NB4 (cell line): ENCODE measurements at regions not wholly inside any gene's neighbourhood (a gene's known extent, or its start where the extent isn't known, plus 50 kb on each side); places are given as distances from the start of the nearest gene placed in this dataset.

Source experiments
- POLR2A ChIP-seq: IDR thresholded peaks from 2 replicates; pipeline ENCODE4 v1.6.1; 2011; ENCODE audit warnings: mild to moderate bottlenecking; ENCODE audit not compliant: insufficient read length; ENCODE audit errors: extremely low read depth
- TF ChIP-seq, protein P1 (sequence below): IDR thresholded peaks from one replicate; pipeline ENCODE4 v1.5.1; 2012; ENCODE audit warnings: low read depth, low read length

DNA sequence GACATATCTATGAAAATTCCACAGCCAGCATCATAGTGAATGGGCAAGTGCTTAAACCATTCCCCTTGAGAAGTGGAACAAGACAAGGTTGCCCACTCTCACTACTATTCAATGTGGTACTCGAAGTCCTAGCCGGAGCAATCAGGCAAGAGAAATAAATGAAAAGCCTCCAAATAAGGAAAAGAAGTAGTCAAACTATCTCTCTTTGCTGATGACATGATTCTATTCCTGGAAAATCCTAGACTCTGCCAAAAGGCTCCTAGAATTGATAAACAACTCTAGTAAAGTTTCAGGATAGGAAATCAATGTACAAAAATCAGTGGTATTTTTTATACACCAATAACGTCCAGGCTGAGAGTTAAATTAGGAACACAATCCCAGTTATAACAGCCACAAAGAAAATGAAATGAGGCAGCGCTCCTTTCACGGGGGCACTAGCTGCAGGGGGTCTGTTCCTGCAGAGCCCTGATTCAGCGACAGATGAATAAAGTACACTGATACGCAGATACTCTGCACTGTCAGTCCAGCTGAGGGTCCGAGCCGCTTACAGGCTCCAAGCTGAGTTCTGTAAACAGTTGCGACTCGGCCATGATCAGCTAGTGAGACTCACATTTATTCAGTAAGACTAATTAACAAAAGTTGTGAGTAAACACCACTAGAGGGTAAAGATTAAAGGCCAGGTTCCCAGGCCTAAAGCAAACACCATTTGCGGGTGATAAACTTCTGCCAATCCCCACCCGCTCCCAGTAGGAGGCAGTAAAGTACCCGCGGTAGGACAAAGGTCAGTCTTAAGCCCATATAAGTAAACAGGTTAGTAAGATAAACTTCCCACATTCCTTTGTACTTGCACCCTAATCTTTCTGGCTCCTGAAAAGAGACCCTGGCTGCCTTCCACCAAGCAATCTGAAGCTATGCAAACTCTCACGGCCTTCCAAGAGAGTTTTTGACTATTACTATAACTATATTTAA, 290.6 kb upstream of the GRID2 start:
- TF ChIP-seq, protein P1, sequence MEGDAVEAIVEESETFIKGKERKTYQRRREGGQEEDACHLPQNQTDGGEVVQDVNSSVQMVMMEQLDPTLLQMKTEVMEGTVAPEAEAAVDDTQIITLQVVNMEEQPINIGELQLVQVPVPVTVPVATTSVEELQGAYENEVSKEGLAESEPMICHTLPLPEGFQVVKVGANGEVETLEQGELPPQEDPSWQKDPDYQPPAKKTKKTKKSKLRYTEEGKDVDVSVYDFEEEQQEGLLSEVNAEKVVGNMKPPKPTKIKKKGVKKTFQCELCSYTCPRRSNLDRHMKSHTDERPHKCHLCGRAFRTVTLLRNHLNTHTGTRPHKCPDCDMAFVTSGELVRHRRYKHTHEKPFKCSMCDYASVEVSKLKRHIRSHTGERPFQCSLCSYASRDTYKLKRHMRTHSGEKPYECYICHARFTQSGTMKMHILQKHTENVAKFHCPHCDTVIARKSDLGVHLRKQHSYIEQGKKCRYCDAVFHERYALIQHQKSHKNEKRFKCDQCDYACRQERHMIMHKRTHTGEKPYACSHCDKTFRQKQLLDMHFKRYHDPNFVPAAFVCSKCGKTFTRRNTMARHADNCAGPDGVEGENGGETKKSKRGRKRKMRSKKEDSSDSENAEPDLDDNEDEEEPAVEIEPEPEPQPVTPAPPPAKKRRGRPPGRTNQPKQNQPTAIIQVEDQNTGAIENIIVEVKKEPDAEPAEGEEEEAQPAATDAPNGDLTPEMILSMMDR = peak; percentile 7
- no peak for TF ChIP-seq POLR2A
